Endothelial cell of umbilical vein (primary cell): ENCODE measurements at regions not wholly inside any gene's neighbourhood (a gene's known extent, or its start where the extent isn't known, plus 50 kb on each side); places are given as distances from the start of the nearest gene placed in this dataset.

Source experiments
- BruUV-seq: library from RNA; stranded (reverse); fragments of 400-500 nt; replicated peaks from 2 replicates; lab custom pipeline; 2021; lab: Mats Ljungman, UMichigan
- CTCF ChIA-PET: fragments of 300-600, 350-600 bp; sonication (Branson Sonifier 250); formaldehyde crosslinking; loops from one replicate; lab custom pipeline; 2021; ENCODE audit warnings: antibody characterized with exemption, inconsistent platforms; lab: Charles Lee
- POLR2A ChIA-PET: fragments of 300-600, 350-600 bp; sonication (Branson Sonifier 250); formaldehyde crosslinking; loops from one replicate; lab custom pipeline; 2021; ENCODE audit warnings: antibody characterized with exemption, inconsistent platforms; lab: Charles Lee
- DNase-seq: peaks from one replicate; pipeline ENCODE4 v3.0.0-alpha.2; 2011; ENCODE audit warnings: low read depth, low spot score
- FAIRE-seq: peaks from 2 replicates; lab custom pipeline; 2011; peaks lifted over from hg19 to GRCh38; lab: Jason Lieb, UNC
- H2AFZ ChIP-seq: 2 replicates; pipeline ENCODE4 v1.6.0; 2012; ENCODE audit warnings: low read depth, low read length, control low read depth, inconsistent platforms
- H3K27ac ChIP-seq: 2 replicates; pipeline ENCODE4 v1.5.1; 2011; ENCODE audit warnings: low read depth, mild to moderate bottlenecking, control low read depth, low read length, moderate library complexity; ENCODE audit not compliant: insufficient read depth
- H3K27me3 ChIP-seq, 2 experiments: 2 replicates each; pipeline versions ENCODE4 v1.6.0 to v1.6.1; 2011; ENCODE audit warnings: low read length in 2 of 2, mixed read lengths in 1 of 2; ENCODE audit not compliant: control insufficient read depth in 2 of 2, insufficient read depth in 2 of 2
- H3K36me3 ChIP-seq, 2 experiments: 2 replicates in 1 of 2; 3 replicates in 1 of 2; pipeline ENCODE4 v1.5.1; 2011; ENCODE audit warnings: low read length in 2 of 2, mild to moderate bottlenecking in 1 of 2, moderate library complexity in 1 of 2; ENCODE audit not compliant: control insufficient read depth in 2 of 2, insufficient read depth in 2 of 2; ENCODE audit errors: extremely low read depth in 1 of 2
- H3K4me1 ChIP-seq: 3 replicates; pipeline ENCODE4 v1.5.1; 2011; ENCODE audit warnings: mild to moderate bottlenecking, low read length; ENCODE audit not compliant: control insufficient read depth, insufficient read depth; ENCODE audit errors: extremely low read depth
- H3K4me2 ChIP-seq: 2 replicates; pipeline ENCODE4 v1.6.1; 2011; ENCODE audit warnings: low read length, control low read depth, mixed read lengths; ENCODE audit not compliant: insufficient read depth
- H3K4me3 ChIP-seq, 3 experiments: fragments of 200-600 bp in 1 of 3; sonication (generic), shearing (Covaris generic) in 1 of 3; replicated peaks in 1 of 3; 2 replicates each; pipeline ENCODE4 v1.5.1; 2011 to 2016; ENCODE audit warnings: control low read depth in 3 of 3, low read length in 3 of 3, mild to moderate bottlenecking in 2 of 3, inconsistent platforms in 1 of 3, low read depth in 1 of 3, moderate library complexity in 1 of 3; ENCODE audit not compliant: insufficient read depth in 1 of 3
- H3K79me2 ChIP-seq: 2 replicates; pipeline ENCODE4 v1.6.0; 2012; ENCODE audit warnings: low read length, inconsistent platforms; ENCODE audit not compliant: control insufficient read depth, insufficient read depth
- H3K9ac ChIP-seq: replicated peaks from 2 replicates; pipeline ENCODE3; 2011; ENCODE audit warnings: low read length, control low read depth; ENCODE audit not compliant: insufficient read depth; ENCODE audit errors: extremely low read depth
- H3K9me1 ChIP-seq: replicated peaks from 3 replicates; pipeline ENCODE4 v1.6.0; 2011; ENCODE audit warnings: mild to moderate bottlenecking, low read length; ENCODE audit not compliant: control insufficient read depth, insufficient read depth; ENCODE audit errors: extremely low read depth
- H3K9me3 ChIP-seq: replicated peaks from 2 replicates; pipeline ENCODE4 v1.5.1; 2012; ENCODE audit warnings: low read length, inconsistent platforms; ENCODE audit not compliant: control insufficient read depth, insufficient read depth
- H4K20me1 ChIP-seq: replicated peaks from 2 replicates; pipeline ENCODE3; 2011; ENCODE audit warnings: mild to moderate bottlenecking, low read length; ENCODE audit not compliant: control insufficient read depth, insufficient read depth; ENCODE audit errors: extremely low read depth
- CTCF ChIP-seq, 2 donors: IDR thresholded peaks; 1 replicate in 1 of 2; 2 replicates in 1 of 2; pipeline ENCODE4 v1.5.1; 2011; ENCODE audit warnings: low read length in 2 of 2, mild to moderate bottlenecking in 2 of 2, moderate library complexity in 2 of 2, control low read depth in 1 of 2, inconsistent platforms in 1 of 2, low read depth in 1 of 2; ENCODE audit not compliant: insufficient read depth in 1 of 2; ENCODE audit errors: extremely low read depth in 1 of 2
- EZH2 ChIP-seq: IDR thresholded peaks from 2 replicates; pipeline ENCODE4 v1.6.1; 2012; ENCODE audit warnings: borderline replicate concordance, low read depth, mild to moderate bottlenecking, moderate library complexity, low read length, inconsistent platforms; ENCODE audit not compliant: severe bottlenecking
- FOS ChIP-seq: IDR thresholded peaks from 2 replicates; pipeline ENCODE4 v1.6.1; 2011; ENCODE audit warnings: mild to moderate bottlenecking, low read length, moderate library complexity, borderline replicate concordance; ENCODE audit not compliant: insufficient read depth
- GATA2 ChIP-seq: IDR thresholded peaks from 2 replicates; pipeline ENCODE4 v1.7.0; 2011; ENCODE audit warnings: low read depth, mild to moderate bottlenecking, moderate library complexity, mixed read lengths, low read length; ENCODE audit not compliant: insufficient read length, insufficient read depth
- JUN ChIP-seq: IDR thresholded peaks from 2 replicates; pipeline ENCODE4 v1.6.1; 2011; ENCODE audit warnings: borderline replicate concordance, low read depth; ENCODE audit not compliant: insufficient read length, insufficient read depth
- MAX ChIP-seq: IDR thresholded peaks from 2 replicates; pipeline ENCODE4 v1.6.1; 2011; ENCODE audit not compliant: insufficient read depth, insufficient read length
- MYC ChIP-seq: IDR thresholded peaks from one replicate; pipeline ENCODE4 v1.6.1; 2011; ENCODE audit warnings: mild to moderate bottlenecking, low read depth, low read length
- POLR2A ChIP-seq: IDR thresholded peaks from 2 replicates; pipeline ENCODE4 v1.6.1; 2012; ENCODE audit warnings: low read depth, mild to moderate bottlenecking, control low read depth, low read length
- POLR2AphosphoS5 ChIP-seq: IDR thresholded peaks from 2 replicates; pipeline ENCODE4 v1.6.1; 2012; ENCODE audit warnings: low read depth, mild to moderate bottlenecking, control low read depth, low read length, moderate library complexity; ENCODE audit not compliant: insufficient read depth
- dilution Hi-C: fragments of 300-500 bp; cut with MboI; formaldehyde crosslinking; loops from one replicate; pipeline ENCODE4 v1.15.0; 2019; ENCODE audit warnings: low sequenced_read_pairs; ENCODE audit not compliant: extremely low pct_ligation_motif_present
- intact Hi-C: fragments of 100-400 bp; cut with micrococcal nuclease; formaldehyde crosslinking; loops from one replicate; pipeline ENCODE4 v1.10.0; 2022

- intact Hi-C loops, result no loop called here
- DNase-seq, result no peak
- TF ChIP-seq POLR2A (no peak), CTCF (IDR thresholded peaks at IDR 0.05; ENCODE audit: extremely low read depth in 1 of 2, insufficient read depth in 1 of 2, low read depth in 1 of 2, low read length in 2 of 2) (no peak), EZH2 (no peak), FOS (no peak), JUN (no peak), MAX (no peak), GATA2 (no peak), MYC (no peak), POLR2AphosphoS5 (no peak)
- no peaks in the 10 kb centered on the region for H3K27me3 ChIP-seq
- H3K9me3 ChIP-seq, result no peaks in the 10 kb centered on the region
- ChIA-PET POLR2A (no interaction called here), CTCF (no interaction called here)
- no peak for FAIRE-seq
- H4K20me1 ChIP-seq, result no peaks in the 10 kb centered on the region
- H3K79me2 ChIP-seq, result no peaks in the 10 kb centered on the region
- H3K27ac ChIP-seq, result no peak overlapping the region
- no TSS peak for BruUV-seq
- H3K4me2 ChIP-seq, result no peak overlapping the region
- H3K4me1 ChIP-seq, result no peaks in the 10 kb centered on the region
- dilution Hi-C loops, result no loop called here
- H2AFZ ChIP-seq, result no peak overlapping the region
- no peaks in the 10 kb centered on the region for H3K36me3 ChIP-seq
- H3K9ac ChIP-seq, result no peak overlapping the region
- H3K9me1 ChIP-seq, result no peaks in the 10 kb centered on the region
- H3K4me3 ChIP-seq, result no peak overlapping the region
Measured at GRCh38 chr2:60317844-60318243, 235.6 kb downstream of the BCL11A start.
